HL-60 (cell line): ENCODE measurements at regions not wholly inside any gene's neighbourhood (a gene's known extent, or its start where the extent isn't known, plus 50 kb on each side); places are given as distances from the start of the nearest gene placed in this dataset.

Source experiments
- DNase-seq, 2 experiments: peaks; one replicate each; pipeline ENCODE4 v3.0.0-alpha.2; 2010 to 2020; ENCODE audit warnings: low read depth in 1 of 2, low spot score in 1 of 2
- H3K27ac ChIP-seq: fragments of 250-450 bp; sonication (Bioruptor Pico); replicated peaks from 2 replicates; pipeline ENCODE4 v1.5.1; 2020; ENCODE audit warnings: mild to moderate bottlenecking, moderate library complexity
- H3K27me3 ChIP-seq: fragments of 250-450 bp; sonication (Bioruptor Pico); 2 replicates; pipeline ENCODE4 v1.5.1; 2021; ENCODE audit warnings: mild to moderate bottlenecking, moderate library complexity; ENCODE audit not compliant: insufficient read depth, poor library complexity, severe bottlenecking
- H3K4me3 ChIP-seq: replicated peaks from 2 replicates; pipeline ENCODE4 v1.5.1; 2011; ENCODE audit warnings: mild to moderate bottlenecking, control low read depth, low read length; ENCODE audit not compliant: insufficient read depth
- CTCF ChIP-seq: IDR thresholded peaks from one replicate; pipeline ENCODE4 v1.5.1; 2011; ENCODE audit warnings: low read length, control low read depth, inconsistent platforms; ENCODE audit not compliant: insufficient read depth
- GABPA ChIP-seq: IDR thresholded peaks from 2 replicates; pipeline ENCODE4 v1.6.1; 2012; ENCODE audit warnings: low read depth
- POLR2AphosphoS5 ChIP-seq: IDR thresholded peaks from 2 replicates; pipeline ENCODE4 v1.6.1; 2012; ENCODE audit warnings: low read depth
- REST ChIP-seq: IDR thresholded peaks from 2 replicates; pipeline ENCODE4 v1.6.1; 2012; ENCODE audit warnings: low read depth; ENCODE audit not compliant: insufficient replicate concordance
- SPI1 ChIP-seq: IDR thresholded peaks from 2 replicates; pipeline ENCODE4 v1.6.1; 2012; ENCODE audit warnings: low read depth, mild to moderate bottlenecking, borderline replicate concordance

- no peak for TF ChIP-seq GABPA
- TF ChIP-seq POLR2AphosphoS5 = no peak
- no peak for TF ChIP-seq REST
- TF ChIP-seq CTCF = no peak
- TF ChIP-seq SPI1 = no peak
- Histone ChIP-seq H3K27ac (no peak overlapping the region), H3K4me3 (no peak overlapping the region), H3K27me3 (no peaks in the 10 kb centered on the region)
- no peak for DNase-seq
Observed at GRCh38 chr4:124433044-124433443, 279.5 kb downstream of the ANKRD50 start.

- TF ChIP-seq GABPA (no peak), SPI1 (no peak), REST (no peak), POLR2AphosphoS5 (no peak), CTCF (no peak)
- no peak for DNase-seq
- Histone ChIP-seq H3K27ac (no peak overlapping the region), H3K27me3 (no peaks in the 10 kb centered on the region), H3K4me3 (no peak overlapping the region)
Observed at GRCh38 chr4:124433500-124433899, 279.0 kb downstream of the ANKRD50 start.

GRCh38 chr4:124435274-124435950 lies 277.1 kb downstream of the ANKRD50 start:
- Histone ChIP-seq H3K27ac (no peak overlapping the region), H3K4me3 (no peak overlapping the region), H3K27me3 (no peaks in the 10 kb centered on the region)
- no peak for DNase-seq
- TF ChIP-seq GABPA = no peak
- TF ChIP-seq CTCF = no peak
- TF ChIP-seq SPI1 = no peak
- no peak for TF ChIP-seq POLR2AphosphoS5
- TF ChIP-seq REST = no peak
